ENCODE measurements at regions not wholly inside any gene's neighbourhood (a gene's known extent, or its start where the extent isn't known, plus 50 kb on each side); places are given as distances from the start of the nearest gene placed in this dataset.

DNA sequence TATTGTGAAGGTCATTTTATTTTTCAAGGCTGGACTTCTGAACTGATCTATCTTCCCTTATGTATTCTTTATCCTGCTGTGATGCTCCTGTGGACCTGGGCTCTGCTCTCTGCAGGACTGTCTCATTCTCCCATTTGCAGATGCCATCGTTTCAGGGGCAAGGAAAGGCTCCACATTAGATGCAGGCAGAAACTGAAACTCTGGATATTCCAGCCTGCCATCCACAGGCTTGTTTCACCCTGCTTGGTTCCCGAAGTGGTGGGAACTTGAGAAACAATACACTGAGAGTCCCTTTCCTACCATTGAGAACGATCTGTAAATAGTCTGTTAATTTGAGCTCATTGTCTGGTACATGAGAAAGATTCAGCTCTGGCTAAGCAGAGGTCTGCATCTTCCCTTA lies 197.5 kb upstream of the MAN1A1 start:
- Mint-ChIP-seq H3K36me3 (ENCODE audit: low read depth) (no peaks in the 10 kb centered on the region), H3K9me3 (no peaks in the 10 kb centered on the region), H3K4me1 (no peaks in the 10 kb centered on the region), H3K27me3 (ENCODE audit: low read depth, poor library complexity) (peaks cover 3% of the 10 kb centered on the region), H3K4me3 (no peak overlapping the region), H3K27ac (no peak overlapping the region)
- no peak for DNase-seq
- TF ChIP-seq, protein P1, sequence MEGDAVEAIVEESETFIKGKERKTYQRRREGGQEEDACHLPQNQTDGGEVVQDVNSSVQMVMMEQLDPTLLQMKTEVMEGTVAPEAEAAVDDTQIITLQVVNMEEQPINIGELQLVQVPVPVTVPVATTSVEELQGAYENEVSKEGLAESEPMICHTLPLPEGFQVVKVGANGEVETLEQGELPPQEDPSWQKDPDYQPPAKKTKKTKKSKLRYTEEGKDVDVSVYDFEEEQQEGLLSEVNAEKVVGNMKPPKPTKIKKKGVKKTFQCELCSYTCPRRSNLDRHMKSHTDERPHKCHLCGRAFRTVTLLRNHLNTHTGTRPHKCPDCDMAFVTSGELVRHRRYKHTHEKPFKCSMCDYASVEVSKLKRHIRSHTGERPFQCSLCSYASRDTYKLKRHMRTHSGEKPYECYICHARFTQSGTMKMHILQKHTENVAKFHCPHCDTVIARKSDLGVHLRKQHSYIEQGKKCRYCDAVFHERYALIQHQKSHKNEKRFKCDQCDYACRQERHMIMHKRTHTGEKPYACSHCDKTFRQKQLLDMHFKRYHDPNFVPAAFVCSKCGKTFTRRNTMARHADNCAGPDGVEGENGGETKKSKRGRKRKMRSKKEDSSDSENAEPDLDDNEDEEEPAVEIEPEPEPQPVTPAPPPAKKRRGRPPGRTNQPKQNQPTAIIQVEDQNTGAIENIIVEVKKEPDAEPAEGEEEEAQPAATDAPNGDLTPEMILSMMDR (IDR thresholded peaks at IDR 0.05) = no peak

DNA sequence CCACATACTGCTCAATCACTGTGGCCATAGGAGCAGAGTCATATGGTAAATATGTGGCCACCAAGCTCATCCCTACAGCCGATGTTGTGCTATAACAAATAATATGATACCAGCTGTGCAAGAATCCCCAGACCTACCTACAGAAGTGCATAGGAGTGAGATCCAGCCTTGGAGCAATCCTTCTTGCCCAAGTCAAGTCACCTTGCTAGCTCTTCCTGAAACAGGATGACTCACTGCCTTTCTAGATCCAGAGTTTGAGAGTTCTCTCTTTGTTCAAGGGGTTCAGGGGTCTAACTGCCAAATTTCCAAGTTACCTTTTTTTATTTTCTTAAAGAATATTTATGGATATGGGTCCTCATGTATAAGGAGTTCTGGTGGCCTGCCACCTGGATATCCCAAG lies 195.7 kb upstream of the MAN1A1 start:
- no peaks in the 10 kb centered on the region for H3K36me3 Mint-ChIP-seq (ENCODE audit: low read depth)
- no peak overlapping the region for H3K27ac Mint-ChIP-seq
- peaks cover 3% of the 10 kb centered on the region for H3K27me3 Mint-ChIP-seq (ENCODE audit: low read depth, poor library complexity)
- H3K4me1 Mint-ChIP-seq = no peaks in the 10 kb centered on the region
- no peak overlapping the region for H3K4me3 Mint-ChIP-seq
- DNase-seq = no peak
- TF ChIP-seq, protein P1 (IDR thresholded peaks at IDR 0.05) = no peak
- no peaks in the 10 kb centered on the region for H3K9me3 Mint-ChIP-seq

DNA sequence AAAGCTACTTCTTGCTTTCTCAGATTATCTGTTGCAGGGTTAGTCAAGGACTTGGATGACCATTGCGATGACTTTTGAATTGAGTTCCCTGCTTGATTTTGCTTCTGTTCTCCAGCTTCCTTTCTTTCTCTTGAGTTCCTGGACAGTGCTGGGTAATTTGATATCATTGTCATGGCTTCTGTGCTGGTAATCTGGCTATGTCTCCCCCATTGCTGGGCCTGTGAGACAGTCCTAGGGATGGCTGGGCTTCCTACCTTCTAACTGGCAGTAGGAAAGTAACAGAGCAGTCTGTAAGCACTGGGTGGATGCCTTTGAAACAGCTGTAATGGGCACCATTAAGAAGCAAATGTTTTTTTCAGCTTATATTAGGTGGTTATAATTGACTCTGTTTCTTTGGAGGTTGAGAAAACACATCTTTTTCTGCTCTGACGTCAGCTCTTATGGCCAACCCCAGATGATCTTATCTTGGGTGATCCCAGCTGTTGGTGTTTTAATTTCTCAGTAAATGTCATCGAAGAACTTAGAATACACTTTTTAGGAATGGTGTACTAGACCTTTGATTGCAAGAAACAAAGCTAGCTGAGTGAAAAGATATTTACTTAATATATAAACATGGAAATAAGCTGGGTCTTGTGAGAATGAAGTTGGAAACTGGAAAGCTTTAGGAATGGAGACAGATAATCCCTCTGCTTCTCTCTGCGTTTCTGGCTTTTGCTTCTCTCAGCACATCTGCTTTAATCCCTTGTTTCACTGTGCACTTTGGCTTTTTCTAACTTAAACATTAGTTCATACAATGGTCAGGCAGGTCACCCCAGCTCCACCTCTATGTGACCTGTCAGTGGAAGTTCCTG lies 195.0 kb upstream of the MAN1A1 start:
- Mint-ChIP-seq H3K27me3 (ENCODE audit: low read depth, poor library complexity) (peaks cover 3% of the 10 kb centered on the region), H3K4me1 (no peaks in the 10 kb centered on the region), H3K4me3 (no peak overlapping the region), H3K36me3 (ENCODE audit: low read depth) (no peaks in the 10 kb centered on the region), H3K9me3 (no peaks in the 10 kb centered on the region), H3K27ac (peak overlapping the region; percentile 60)
- DNase-seq = no peak
- TF ChIP-seq, protein P1 (IDR thresholded peaks at IDR 0.05) = no peak

- Mint-ChIP-seq H3K36me3 (ENCODE audit: low read depth) (no peaks in the 10 kb centered on the region), H3K9me3 (no peaks in the 10 kb centered on the region), H3K4me3 (no peak overlapping the region), H3K4me1 (no peaks in the 10 kb centered on the region), H3K27me3 (ENCODE audit: low read depth, poor library complexity) (peaks cover 5% of the 10 kb centered on the region), H3K27ac (no peak overlapping the region)
- TF ChIP-seq, protein P1 (IDR thresholded peaks at IDR 0.05) = no peak
- DNase-seq = no peak
These were observed 193.8 kb upstream of the MAN1A1 start for GRCh38 chr6:119543332-119543731.

DNA sequence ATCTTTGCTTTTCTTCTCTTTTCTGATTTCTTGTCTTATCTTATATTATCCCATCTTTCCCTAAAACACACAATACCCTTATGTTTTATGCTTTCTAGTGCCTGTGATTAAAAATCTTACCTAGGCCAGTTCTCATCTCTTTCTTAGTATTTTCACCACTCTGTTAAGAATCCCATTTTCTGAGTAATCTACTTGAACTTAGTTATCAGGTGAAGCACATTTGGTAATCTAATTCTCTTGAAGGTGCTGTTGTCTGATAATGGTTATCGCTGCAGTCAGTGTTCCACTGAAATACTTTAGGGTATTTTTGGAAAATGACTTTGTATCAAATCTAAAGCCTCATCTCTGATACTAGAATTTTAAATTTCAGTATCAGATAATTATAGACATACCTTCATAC lies 192.5 kb upstream of the MAN1A1 start:
- Mint-ChIP-seq H3K9me3 (no peaks in the 10 kb centered on the region), H3K4me1 (no peaks in the 10 kb centered on the region), H3K27ac (no peak overlapping the region), H3K27me3 (ENCODE audit: low read depth, poor library complexity) (peaks cover 7% of the 10 kb centered on the region), H3K36me3 (ENCODE audit: low read depth) (no peaks in the 10 kb centered on the region), H3K4me3 (no peak overlapping the region)
- no peak for DNase-seq
- TF ChIP-seq, protein P1 (IDR thresholded peaks at IDR 0.05) = no peak
